ENCODE measurements at regions not wholly inside any gene's neighbourhood (a gene's known extent, or its start where the extent isn't known, plus 50 kb on each side); places are given as distances from the start of the nearest gene placed in this dataset.

GRCh38 chr15:47964229-47964628 is 156.6 kb upstream of the SLC24A5 start:
- ChIA-PET POLR2A (no interaction called here), CTCF (no interaction called here)
- H3K4me3 ChIP-seq (ENCODE audit: low read depth, low read length) = no peak overlapping the region
- DNase-seq (ENCODE audit: low read depth, low spot score) = no peak
- TF ChIP-seq CTCF (IDR thresholded peaks at IDR 0.05; ENCODE audit: insufficient read depth, low read length, missing control alignments) = no peak

- TF ChIP-seq CTCF (IDR thresholded peaks at IDR 0.05; ENCODE audit: insufficient read depth, low read length, missing control alignments) = no peak
- CTCF ChIA-PET = no interaction called here
Measured at GRCh38 chr15:47965297-47965696, 155.5 kb upstream of the SLC24A5 start.

GRCh38 chr15:47968593-47968992 is 152.2 kb upstream of the SLC24A5 start:
- CTCF ChIA-PET = no interaction called here
- DNase-seq (ENCODE audit: low read depth, low spot score) = no peak
- POLR2A ChIA-PET = no interaction called here
- no peak for TF ChIP-seq CTCF (IDR thresholded peaks at IDR 0.05; ENCODE audit: insufficient read depth, low read length, missing control alignments)
- H3K4me3 ChIP-seq (ENCODE audit: low read depth, low read length) = no peak overlapping the region

More at GRCh38 chr15:47965297-47965696, 155.5 kb upstream of the SLC24A5 start:
- POLR2A ChIA-PET = no interaction called here
- no peak overlapping the region for H3K4me3 ChIP-seq (ENCODE audit: low read depth, low read length)
- DNase-seq (ENCODE audit: low read depth, low spot score) = no peak

GRCh38 chr15:47971637-47972036 is 149.2 kb upstream of the SLC24A5 start:
- DNase-seq (ENCODE audit: low read depth, low spot score) = no peak
- ChIA-PET CTCF (no interaction called here), POLR2A (no interaction called here)
- TF ChIP-seq CTCF (IDR thresholded peaks at IDR 0.05; ENCODE audit: insufficient read depth, low read length, missing control alignments) = no peak
- H3K4me3 ChIP-seq (ENCODE audit: low read depth, low read length) = no peak overlapping the region

- no peak overlapping the region for H3K4me3 ChIP-seq (ENCODE audit: low read depth, low read length)
- CTCF ChIA-PET = interaction anchor here (0.7 kb wide), 1 partner anchor 15 kb away, joined by 4 read pairs; no protein-coding TSS in a partner anchor
- POLR2A ChIA-PET = no interaction called here
- no peak for DNase-seq (ENCODE audit: low read depth, low spot score)
- no peak for TF ChIP-seq CTCF (IDR thresholded peaks at IDR 0.05; ENCODE audit: insufficient read depth, low read length, missing control alignments)
Measured at GRCh38 chr15:47972738-47973137, 148.1 kb upstream of the SLC24A5 start.

- CTCF ChIA-PET = interaction anchor here (0.8 to 3.2 kb wide), 3 partner anchors 13 to 778 kb away, joined by 3 to 9 read pairs (median 3); no protein-coding TSS in a partner anchor
Measured at GRCh38 chr15:47974724-47975123, 146.1 kb upstream of the SLC24A5 start.

More at GRCh38 chr15:47974724-47975123, 146.1 kb upstream of the SLC24A5 start:
- POLR2A ChIA-PET = no interaction called here
- DNase-seq (ENCODE audit: low read depth, low spot score) = no peak
- no peak for TF ChIP-seq CTCF (IDR thresholded peaks at IDR 0.05; ENCODE audit: insufficient read depth, low read length, missing control alignments)
- no peak overlapping the region for H3K4me3 ChIP-seq (ENCODE audit: low read depth, low read length)
